Endothelial cell of umbilical vein (primary cell): ENCODE measurements at regions not wholly inside any gene's neighbourhood (a gene's known extent, or its start where the extent isn't known, plus 50 kb on each side); places are given as distances from the start of the nearest gene placed in this dataset.

ENCODE experiments used
- BruUV-seq: library from RNA; stranded (reverse); fragments of 400-500 nt; replicated peaks from 2 replicates; lab custom pipeline; 2021; lab: Mats Ljungman, UMichigan
- CTCF ChIA-PET: fragments of 300-600, 350-600 bp; sonication (Branson Sonifier 250); formaldehyde crosslinking; loops from one replicate; lab custom pipeline; 2021; ENCODE audit warnings: antibody characterized with exemption, inconsistent platforms; lab: Charles Lee
- POLR2A ChIA-PET: fragments of 300-600, 350-600 bp; sonication (Branson Sonifier 250); formaldehyde crosslinking; loops from one replicate; lab custom pipeline; 2021; ENCODE audit warnings: antibody characterized with exemption, inconsistent platforms; lab: Charles Lee
- DNase-seq: peaks from one replicate; pipeline ENCODE4 v3.0.0-alpha.2; 2011; ENCODE audit warnings: low read depth, low spot score
- FAIRE-seq: peaks from 2 replicates; lab custom pipeline; 2011; peaks lifted over from hg19 to GRCh38; lab: Jason Lieb, UNC
- H2AFZ ChIP-seq: 2 replicates; pipeline ENCODE4 v1.6.0; 2012; ENCODE audit warnings: low read depth, low read length, control low read depth, inconsistent platforms
- H3K27ac ChIP-seq: 2 replicates; pipeline ENCODE4 v1.5.1; 2011; ENCODE audit warnings: low read depth, mild to moderate bottlenecking, control low read depth, low read length, moderate library complexity; ENCODE audit not compliant: insufficient read depth
- H3K27me3 ChIP-seq, 2 experiments: 2 replicates each; pipeline versions ENCODE4 v1.6.0 to v1.6.1; 2011; ENCODE audit warnings: low read length in 2 of 2, mixed read lengths in 1 of 2; ENCODE audit not compliant: control insufficient read depth in 2 of 2, insufficient read depth in 2 of 2
- H3K36me3 ChIP-seq, 2 experiments: 2 replicates in 1 of 2; 3 replicates in 1 of 2; pipeline ENCODE4 v1.5.1; 2011; ENCODE audit warnings: low read length in 2 of 2, mild to moderate bottlenecking in 1 of 2, moderate library complexity in 1 of 2; ENCODE audit not compliant: control insufficient read depth in 2 of 2, insufficient read depth in 2 of 2; ENCODE audit errors: extremely low read depth in 1 of 2
- H3K4me1 ChIP-seq: 3 replicates; pipeline ENCODE4 v1.5.1; 2011; ENCODE audit warnings: mild to moderate bottlenecking, low read length; ENCODE audit not compliant: control insufficient read depth, insufficient read depth; ENCODE audit errors: extremely low read depth
- H3K4me2 ChIP-seq: 2 replicates; pipeline ENCODE4 v1.6.1; 2011; ENCODE audit warnings: low read length, control low read depth, mixed read lengths; ENCODE audit not compliant: insufficient read depth
- H3K4me3 ChIP-seq, 3 experiments: fragments of 200-600 bp in 1 of 3; sonication (generic), shearing (Covaris generic) in 1 of 3; replicated peaks in 1 of 3; 2 replicates each; pipeline ENCODE4 v1.5.1; 2011 to 2016; ENCODE audit warnings: control low read depth in 3 of 3, low read length in 3 of 3, mild to moderate bottlenecking in 2 of 3, inconsistent platforms in 1 of 3, low read depth in 1 of 3, moderate library complexity in 1 of 3; ENCODE audit not compliant: insufficient read depth in 1 of 3
- H3K79me2 ChIP-seq: 2 replicates; pipeline ENCODE4 v1.6.0; 2012; ENCODE audit warnings: low read length, inconsistent platforms; ENCODE audit not compliant: control insufficient read depth, insufficient read depth
- H3K9ac ChIP-seq: replicated peaks from 2 replicates; pipeline ENCODE3; 2011; ENCODE audit warnings: low read length, control low read depth; ENCODE audit not compliant: insufficient read depth; ENCODE audit errors: extremely low read depth
- H3K9me1 ChIP-seq: replicated peaks from 3 replicates; pipeline ENCODE4 v1.6.0; 2011; ENCODE audit warnings: mild to moderate bottlenecking, low read length; ENCODE audit not compliant: control insufficient read depth, insufficient read depth; ENCODE audit errors: extremely low read depth
- H3K9me3 ChIP-seq: replicated peaks from 2 replicates; pipeline ENCODE4 v1.5.1; 2012; ENCODE audit warnings: low read length, inconsistent platforms; ENCODE audit not compliant: control insufficient read depth, insufficient read depth
- H4K20me1 ChIP-seq: replicated peaks from 2 replicates; pipeline ENCODE3; 2011; ENCODE audit warnings: mild to moderate bottlenecking, low read length; ENCODE audit not compliant: control insufficient read depth, insufficient read depth; ENCODE audit errors: extremely low read depth
- EZH2 ChIP-seq: IDR thresholded peaks from 2 replicates; pipeline ENCODE4 v1.6.1; 2012; ENCODE audit warnings: borderline replicate concordance, low read depth, mild to moderate bottlenecking, moderate library complexity, low read length, inconsistent platforms; ENCODE audit not compliant: severe bottlenecking
- FOS ChIP-seq: IDR thresholded peaks from 2 replicates; pipeline ENCODE4 v1.6.1; 2011; ENCODE audit warnings: mild to moderate bottlenecking, low read length, moderate library complexity, borderline replicate concordance; ENCODE audit not compliant: insufficient read depth
- GATA2 ChIP-seq: IDR thresholded peaks from 2 replicates; pipeline ENCODE4 v1.7.0; 2011; ENCODE audit warnings: low read depth, mild to moderate bottlenecking, moderate library complexity, mixed read lengths, low read length; ENCODE audit not compliant: insufficient read length, insufficient read depth
- JUN ChIP-seq: IDR thresholded peaks from 2 replicates; pipeline ENCODE4 v1.6.1; 2011; ENCODE audit warnings: borderline replicate concordance, low read depth; ENCODE audit not compliant: insufficient read length, insufficient read depth
- MYC ChIP-seq: IDR thresholded peaks from one replicate; pipeline ENCODE4 v1.6.1; 2011; ENCODE audit warnings: mild to moderate bottlenecking, low read depth, low read length
- POLR2A ChIP-seq: IDR thresholded peaks from 2 replicates; pipeline ENCODE4 v1.6.1; 2012; ENCODE audit warnings: low read depth, mild to moderate bottlenecking, control low read depth, low read length
- POLR2AphosphoS5 ChIP-seq: IDR thresholded peaks from 2 replicates; pipeline ENCODE4 v1.6.1; 2012; ENCODE audit warnings: low read depth, mild to moderate bottlenecking, control low read depth, low read length, moderate library complexity; ENCODE audit not compliant: insufficient read depth
- dilution Hi-C: fragments of 300-500 bp; cut with MboI; formaldehyde crosslinking; loops from one replicate; pipeline ENCODE4 v1.15.0; 2019; ENCODE audit warnings: low sequenced_read_pairs; ENCODE audit not compliant: extremely low pct_ligation_motif_present
- intact Hi-C: fragments of 100-400 bp; cut with micrococcal nuclease; formaldehyde crosslinking; loops from one replicate; pipeline ENCODE4 v1.10.0; 2022
- TF ChIP-seq, protein P1 (sequence below), 2 donors: IDR thresholded peaks; 1 replicate in 1 of 2; 2 replicates in 1 of 2; pipeline ENCODE4 v1.5.1; 2011; ENCODE audit warnings: low read length in 2 of 2, mild to moderate bottlenecking in 2 of 2, moderate library complexity in 2 of 2, control low read depth in 1 of 2, inconsistent platforms in 1 of 2, low read depth in 1 of 2; ENCODE audit not compliant: insufficient read depth in 1 of 2; ENCODE audit errors: extremely low read depth in 1 of 2
- TF ChIP-seq, protein P2 (sequence below): IDR thresholded peaks from 2 replicates; pipeline ENCODE4 v1.6.1; 2011; ENCODE audit not compliant: insufficient read depth, insufficient read length

DNA sequence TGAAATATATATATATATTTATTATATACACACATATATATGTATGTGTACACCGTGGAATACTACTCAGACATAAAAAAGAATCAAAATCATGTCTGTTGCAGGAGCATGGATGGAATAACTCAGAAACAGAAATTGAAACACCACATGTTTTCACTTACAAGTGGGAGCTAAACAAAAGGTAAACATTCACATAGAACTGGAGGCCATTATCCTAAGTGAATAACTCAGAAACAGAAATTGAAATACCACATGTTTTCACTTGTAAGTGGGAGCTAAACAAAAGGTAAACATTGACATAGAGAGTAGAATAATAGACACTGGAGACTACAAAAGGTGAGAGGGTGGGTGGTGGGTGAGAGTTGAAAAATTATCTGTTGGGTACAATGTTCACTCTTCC lies 171.5 kb upstream of the GOLIM4 start:
- POLR2A ChIA-PET = no interaction called here
- H2AFZ ChIP-seq = no peak overlapping the region
- no peak overlapping the region for H3K27ac ChIP-seq
- H3K4me1 ChIP-seq = no peaks in the 10 kb centered on the region
- H3K27me3 ChIP-seq = no peaks in the 10 kb centered on the region
- no peaks in the 10 kb centered on the region for H4K20me1 ChIP-seq
- no TSS peak for BruUV-seq
- CTCF ChIA-PET = no interaction called here
- H3K79me2 ChIP-seq = no peaks in the 10 kb centered on the region
- no peak overlapping the region for H3K4me2 ChIP-seq
- FAIRE-seq (no peak), DNase-seq (no peak)
- no peaks in the 10 kb centered on the region for H3K9me3 ChIP-seq
- H3K4me3 ChIP-seq = no peak overlapping the region
- no peak for TF ChIP-seq POLR2A
- TF ChIP-seq EZH2 = no peak
- TF ChIP-seq, protein P1, sequence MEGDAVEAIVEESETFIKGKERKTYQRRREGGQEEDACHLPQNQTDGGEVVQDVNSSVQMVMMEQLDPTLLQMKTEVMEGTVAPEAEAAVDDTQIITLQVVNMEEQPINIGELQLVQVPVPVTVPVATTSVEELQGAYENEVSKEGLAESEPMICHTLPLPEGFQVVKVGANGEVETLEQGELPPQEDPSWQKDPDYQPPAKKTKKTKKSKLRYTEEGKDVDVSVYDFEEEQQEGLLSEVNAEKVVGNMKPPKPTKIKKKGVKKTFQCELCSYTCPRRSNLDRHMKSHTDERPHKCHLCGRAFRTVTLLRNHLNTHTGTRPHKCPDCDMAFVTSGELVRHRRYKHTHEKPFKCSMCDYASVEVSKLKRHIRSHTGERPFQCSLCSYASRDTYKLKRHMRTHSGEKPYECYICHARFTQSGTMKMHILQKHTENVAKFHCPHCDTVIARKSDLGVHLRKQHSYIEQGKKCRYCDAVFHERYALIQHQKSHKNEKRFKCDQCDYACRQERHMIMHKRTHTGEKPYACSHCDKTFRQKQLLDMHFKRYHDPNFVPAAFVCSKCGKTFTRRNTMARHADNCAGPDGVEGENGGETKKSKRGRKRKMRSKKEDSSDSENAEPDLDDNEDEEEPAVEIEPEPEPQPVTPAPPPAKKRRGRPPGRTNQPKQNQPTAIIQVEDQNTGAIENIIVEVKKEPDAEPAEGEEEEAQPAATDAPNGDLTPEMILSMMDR (IDR thresholded peaks at IDR 0.05; ENCODE audit: extremely low read depth in 1 of 2, insufficient read depth in 1 of 2, low read depth in 1 of 2, low read length in 2 of 2) = no peak
- no peak for TF ChIP-seq FOS
- no peak for TF ChIP-seq MYC
- TF ChIP-seq, protein P2, sequence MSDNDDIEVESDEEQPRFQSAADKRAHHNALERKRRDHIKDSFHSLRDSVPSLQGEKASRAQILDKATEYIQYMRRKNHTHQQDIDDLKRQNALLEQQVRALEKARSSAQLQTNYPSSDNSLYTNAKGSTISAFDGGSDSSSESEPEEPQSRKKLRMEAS = no peak
- no peak for TF ChIP-seq GATA2
- TF ChIP-seq POLR2AphosphoS5 = no peak
- TF ChIP-seq JUN = no peak
- H3K9me1 ChIP-seq = no peaks in the 10 kb centered on the region
- H3K36me3 ChIP-seq = no peaks in the 10 kb centered on the region
- intact Hi-C loops (no loop called here), dilution Hi-C loops (no loop called here)
- no peak overlapping the region for H3K9ac ChIP-seq
